HEK293T (cell line): ENCODE measurements at regions not wholly inside any gene's neighbourhood (a gene's known extent, or its start where the extent isn't known, plus 50 kb on each side); places are given as distances from the start of the nearest gene placed in this dataset.

ENCODE experiments used
- CTCF ChIA-PET: fragments of 350-600 bp; formaldehyde crosslinking; extraction: SDS; loops from one replicate; lab custom pipeline; 2021; ENCODE audit warnings: antibody characterized with exemption, inconsistent platforms; lab: Yijun Ruan, JAX
- POLR2A ChIA-PET: fragments of 350-600 bp; formaldehyde crosslinking; extraction: SDS; loops from one replicate; lab custom pipeline; 2020; ENCODE audit warnings: antibody characterized with exemption, inconsistent platforms; lab: Yijun Ruan, JAX
- DNase-seq: peaks from one replicate; pipeline ENCODE4 v3.0.0; 2012; ENCODE audit warnings: mixed read lengths; ENCODE audit errors: extremely low spot score
- ARNT ChIP-seq: fragments of 450-650 bp; IDR thresholded peaks from 2 replicates; pipeline ENCODE4 v1.6.1; 2017; ENCODE audit warnings: mild to moderate bottlenecking
- BHLHE40 ChIP-seq: fragments of 450-650 bp; IDR thresholded peaks from 2 replicates; pipeline ENCODE4 v1.6.1; 2016; ENCODE audit warnings: mild to moderate bottlenecking, moderate library complexity, borderline replicate concordance
- CTBP1 ChIP-seq: fragments of 450-650 bp; IDR thresholded peaks from 2 replicates; pipeline ENCODE4 v1.6.1; 2016; ENCODE audit warnings: borderline replicate concordance
- ELF4 ChIP-seq: fragments of 450-650 bp; IDR thresholded peaks from 2 replicates; pipeline ENCODE4 v1.6.1; 2017; ENCODE audit warnings: antibody characterized with exemption
- FOXA1 ChIP-seq: fragments of 450-650 bp; IDR thresholded peaks from 2 replicates; pipeline ENCODE4 v1.6.1; 2016; ENCODE audit warnings: mild to moderate bottlenecking
- FOXK2 ChIP-seq: fragments of 450-650 bp; IDR thresholded peaks from 2 replicates; pipeline ENCODE4 v1.6.1; 2016; ENCODE audit warnings: mild to moderate bottlenecking
- FOXM1 ChIP-seq: fragments of 450-650 bp; IDR thresholded peaks from 2 replicates; pipeline ENCODE4 v1.6.1; 2017; ENCODE audit warnings: mild to moderate bottlenecking, borderline replicate concordance
- HDGF ChIP-seq: fragments of 450-650 bp; IDR thresholded peaks from 2 replicates; pipeline ENCODE4 v1.6.1; 2017; ENCODE audit warnings: antibody characterized with exemption, borderline replicate concordance
- L3MBTL2 ChIP-seq: fragments of 450-650 bp; conservative IDR thresholded peaks from 2 replicates; pipeline ENCODE4 v1.6.1; 2016; ENCODE audit warnings: mild to moderate bottlenecking
- LEF1 ChIP-seq: fragments of 450-650 bp; IDR thresholded peaks from 2 replicates; pipeline ENCODE4 v1.6.1; 2017; ENCODE audit warnings: mild to moderate bottlenecking, borderline replicate concordance
- NFRKB ChIP-seq: fragments of 450-650 bp; IDR thresholded peaks from 2 replicates; pipeline ENCODE4 v1.6.1; 2016; ENCODE audit warnings: mild to moderate bottlenecking, moderate library complexity
- PKNOX1 ChIP-seq: fragments of 450-650 bp; IDR thresholded peaks from 2 replicates; pipeline ENCODE4 v1.6.1; 2016
- SP1 ChIP-seq: fragments of 450-650 bp; IDR thresholded peaks from 2 replicates; pipeline ENCODE4 v1.6.1; 2017
- SUZ12 ChIP-seq: fragments of 450-650 bp; IDR thresholded peaks from 2 replicates; pipeline ENCODE4 v1.6.1; 2016; ENCODE audit warnings: mild to moderate bottlenecking
- TARDBP ChIP-seq: fragments of 450-650 bp; IDR thresholded peaks from 2 replicates; pipeline ENCODE4 v1.6.1; 2016
- ZNF384 ChIP-seq: fragments of 450-650 bp; IDR thresholded peaks from 2 replicates; pipeline ENCODE4 v1.6.1; 2016

GRCh38 chr3:80682235-80682634 is 914.4 kb upstream of the ROBO1 start:
- POLR2A ChIA-PET, result no interaction called here
- no peak for DNase-seq
- CTCF ChIA-PET, result no interaction called here
- TF ChIP-seq LEF1 (no peak), L3MBTL2 (no peak), ELF4 (no peak), NFRKB (no peak), CTBP1 (no peak), TARDBP (no peak), BHLHE40 (no peak), SP1 (no peak), SUZ12 (no peak), FOXK2 (no peak), ZNF384 (no peak), FOXA1 (no peak), ARNT (no peak), HDGF (no peak)

- POLR2A ChIA-PET, result no interaction called here
- CTCF ChIA-PET, result no interaction called here
- TF ChIP-seq ARNT, result no peak
- no peak for TF ChIP-seq BHLHE40
- TF ChIP-seq CTBP1, result no peak
- no peak for TF ChIP-seq PKNOX1
- TF ChIP-seq TARDBP, result no peak
- no peak for TF ChIP-seq FOXM1
- TF ChIP-seq FOXA1, result no peak
- no peak for TF ChIP-seq ZNF384
- no peak for TF ChIP-seq ELF4
- TF ChIP-seq SUZ12, result no peak
- no peak for TF ChIP-seq HDGF
- DNase-seq, result no peak
These were observed 910.0 kb upstream of the ROBO1 start for GRCh38 chr3:80677796-80678195.

GRCh38 chr3:80676866-80677265 is 909.1 kb upstream of the ROBO1 start:
- ChIA-PET POLR2A (no interaction called here), CTCF (no interaction called here)
- TF ChIP-seq L3MBTL2, result no peak
- TF ChIP-seq BHLHE40, result no peak
- TF ChIP-seq PKNOX1, result no peak
- no peak for TF ChIP-seq ZNF384
- TF ChIP-seq FOXM1, result no peak
- TF ChIP-seq SUZ12, result no peak
- TF ChIP-seq HDGF, result no peak
- TF ChIP-seq TARDBP, result no peak
- TF ChIP-seq NFRKB, result no peak
- TF ChIP-seq ARNT, result no peak
- TF ChIP-seq SP1, result no peak
- no peak for TF ChIP-seq LEF1
- no peak for TF ChIP-seq FOXA1
- TF ChIP-seq ELF4, result no peak
- no peak for DNase-seq

GRCh38 chr3:80676261-80676660 is 908.5 kb upstream of the ROBO1 start:
- TF ChIP-seq CTBP1 (no peak), FOXK2 (no peak), BHLHE40 (no peak), ZNF384 (no peak), SUZ12 (no peak), FOXM1 (no peak), L3MBTL2 (no peak), PKNOX1 (no peak), LEF1 (no peak), HDGF (no peak), FOXA1 (no peak), NFRKB (no peak), TARDBP (no peak), SP1 (no peak), ELF4 (no peak), ARNT (no peak)
- ChIA-PET CTCF (no interaction called here), POLR2A (no interaction called here)
- no peak for DNase-seq

- ChIA-PET CTCF (no interaction called here), POLR2A (no interaction called here)
- no peak for TF ChIP-seq FOXK2
- no peak for TF ChIP-seq FOXM1
- TF ChIP-seq LEF1, result no peak
- no peak for TF ChIP-seq ELF4
- no peak for TF ChIP-seq NFRKB
- TF ChIP-seq L3MBTL2, result no peak
- TF ChIP-seq PKNOX1, result no peak
- no peak for TF ChIP-seq SP1
- no peak for DNase-seq
These were observed 908.0 kb upstream of the ROBO1 start for GRCh38 chr3:80675790-80676189.
